ENCODE measurements at regions not wholly inside any gene's neighbourhood (a gene's known extent, or its start where the extent isn't known, plus 50 kb on each side); places are given as distances from the start of the nearest gene placed in this dataset.

GRCh38 chrY:15162211-15162610 is 637.9 kb downstream of the NLGN4Y start:
- no peak for DNase-seq (ENCODE audit: low read depth in 2 of 2)

DNA sequence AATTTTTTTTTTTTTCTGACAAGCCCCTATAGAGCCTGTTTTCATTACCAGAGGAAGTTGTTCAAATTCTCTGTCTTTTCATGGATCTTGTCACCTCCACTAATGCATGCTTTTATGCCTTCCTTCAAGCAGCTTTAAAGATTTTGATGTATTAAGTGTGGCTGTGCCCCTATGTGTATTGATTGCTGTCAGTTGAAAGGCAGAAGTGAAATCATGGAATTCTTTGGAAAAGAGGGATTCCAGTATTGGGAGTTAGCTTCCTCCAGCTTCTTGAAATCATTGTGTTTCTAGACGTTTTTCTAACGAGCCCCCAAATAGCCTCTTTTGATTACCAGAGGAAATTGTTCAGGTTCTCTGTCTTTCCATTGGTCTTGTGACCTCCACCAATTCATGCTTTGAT is 655.6 kb downstream of the NLGN4Y start:
- no peak for DNase-seq (ENCODE audit: low read depth in 2 of 2)

DNA sequence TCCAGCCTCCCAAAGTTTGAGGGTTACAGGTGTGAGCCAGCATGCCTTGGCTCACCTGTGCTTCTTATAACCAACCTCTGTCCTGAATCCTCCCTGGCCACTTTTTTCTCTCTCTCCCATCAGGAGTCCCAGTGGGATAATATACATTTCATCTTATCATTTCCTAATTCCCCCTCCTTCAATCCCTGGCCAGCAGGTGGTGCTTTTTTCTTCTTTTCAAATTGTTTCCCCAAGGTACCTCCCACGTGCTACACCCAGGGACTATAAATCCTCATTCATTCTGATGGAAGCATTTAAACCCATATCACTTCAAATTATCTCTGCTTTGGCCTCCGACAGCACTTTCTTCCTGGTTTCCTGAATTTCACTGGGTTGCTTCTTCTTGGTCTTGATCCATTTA is 704.7 kb downstream of the NLGN4Y start:
- no peak for DNase-seq (ENCODE audit: low read depth in 2 of 2)

DNA sequence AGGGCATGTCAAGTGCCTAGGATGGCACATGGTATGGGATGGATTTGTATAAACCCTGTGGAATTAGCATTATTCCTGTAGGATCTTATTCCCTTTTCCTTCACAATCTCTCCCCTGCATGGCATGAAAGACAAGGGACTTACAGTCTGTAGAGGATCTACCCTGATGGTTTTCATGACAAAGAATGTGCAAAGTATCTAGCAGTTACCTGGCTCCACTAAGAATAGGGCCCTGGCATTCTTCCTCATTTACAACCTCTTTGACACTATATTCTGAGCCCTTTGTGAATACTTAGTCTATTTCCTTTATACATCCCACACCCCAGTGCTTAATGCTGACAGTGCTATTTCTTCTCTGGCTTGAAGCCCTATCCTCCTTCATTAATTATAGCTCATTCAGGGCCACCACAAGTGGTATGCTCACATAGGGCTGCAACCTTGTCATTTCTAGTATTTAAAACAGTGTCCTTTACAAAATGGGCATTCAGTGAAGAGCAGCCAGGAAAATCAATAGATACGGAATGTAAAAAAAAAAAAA is 715.3 kb downstream of the NLGN4Y start:
- DNase-seq (ENCODE audit: low read depth in 2 of 2) = no peak

DNA sequence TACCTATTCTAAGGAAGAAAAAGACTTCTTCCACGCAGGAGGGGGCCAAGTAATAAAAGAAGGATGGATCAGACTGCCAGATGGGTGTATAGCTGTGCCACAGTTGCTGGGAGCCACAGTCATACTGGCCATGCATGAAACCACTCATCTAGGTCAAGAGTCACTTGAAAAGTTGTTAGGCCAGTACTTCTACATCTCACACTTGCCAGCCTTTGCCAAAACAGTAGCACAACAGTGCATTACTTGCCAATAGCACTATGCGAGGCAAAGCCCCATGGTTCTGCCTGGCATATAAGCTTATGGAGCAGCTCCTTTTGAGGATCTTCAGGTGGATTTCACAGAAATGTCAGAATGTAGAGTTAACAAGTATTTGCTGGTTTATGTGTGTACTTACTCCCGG is 735.0 kb downstream of the NLGN4Y start:
- DNase-seq (ENCODE audit: low read depth in 2 of 2) = no peak

DNA sequence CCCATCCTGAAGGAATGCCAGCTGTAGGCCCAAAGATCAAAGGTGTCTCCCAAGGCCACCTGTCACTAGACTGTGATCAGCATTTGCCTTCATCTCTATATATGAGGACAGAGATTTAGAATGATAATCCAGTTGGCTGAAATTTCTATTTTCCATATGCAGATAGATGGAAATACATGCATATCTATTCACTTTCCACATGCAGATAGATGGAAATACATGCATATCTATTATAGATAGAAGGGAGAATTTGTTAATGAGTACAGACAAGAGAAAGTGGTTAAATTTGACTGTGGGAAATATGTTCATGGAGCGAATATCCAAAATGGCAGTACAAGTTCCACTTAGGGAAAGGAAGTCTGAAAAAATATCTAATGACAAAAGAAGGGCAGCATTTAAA is 762.2 kb downstream of the NLGN4Y start:
- no peak for DNase-seq (ENCODE audit: low read depth in 2 of 2)

DNA sequence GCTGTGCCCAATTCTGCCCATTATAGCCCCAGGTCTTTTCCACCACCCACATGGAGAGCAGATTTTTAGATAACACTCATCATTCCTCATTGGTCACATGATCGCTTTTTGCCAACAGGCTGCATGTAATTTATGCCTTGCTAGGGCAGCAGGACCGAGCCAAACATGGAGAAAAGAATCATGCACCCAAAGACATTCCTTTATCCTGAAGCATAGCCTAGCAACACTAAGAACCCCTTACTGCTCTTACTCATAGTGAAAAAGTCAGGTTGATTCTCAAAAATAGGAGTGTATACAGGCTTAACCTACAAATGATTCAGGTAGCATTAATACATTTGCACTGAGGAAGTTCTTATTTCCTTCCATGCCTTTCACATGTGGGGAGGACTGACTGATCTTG is 765.5 kb downstream of the NLGN4Y start:
- DNase-seq (ENCODE audit: low read depth in 2 of 2) = no peak

- no peak for DNase-seq (ENCODE audit: low read depth in 2 of 2)
These were observed 768.6 kb downstream of the NLGN4Y start for GRCh38 chrY:15292881-15293280.

- no peak for DNase-seq (ENCODE audit: low read depth in 2 of 2)
These were observed 777.5 kb downstream of the NLGN4Y start for GRCh38 chrY:15301879-15302278.

DNA sequence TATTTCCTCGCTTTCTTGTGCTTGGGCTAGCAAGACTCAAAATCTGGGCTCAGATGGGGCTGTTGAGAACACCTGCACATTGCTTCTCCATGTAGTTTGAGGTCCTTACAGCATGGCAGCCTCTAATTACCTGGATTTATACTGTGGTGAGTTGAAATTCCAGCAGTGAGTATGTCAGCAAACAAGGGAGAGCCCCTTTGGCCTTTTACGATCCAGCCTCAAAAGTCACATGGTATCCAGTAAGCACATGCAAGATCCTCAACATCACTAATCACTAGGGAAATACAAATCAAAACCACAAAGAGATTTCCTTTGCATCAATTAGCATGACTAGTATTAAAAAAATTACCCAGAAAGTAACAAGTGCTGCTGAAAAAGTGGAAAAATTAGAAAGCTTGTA is 787.8 kb downstream of the NLGN4Y start:
- no peak for DNase-seq (ENCODE audit: low read depth in 2 of 2)

DNA sequence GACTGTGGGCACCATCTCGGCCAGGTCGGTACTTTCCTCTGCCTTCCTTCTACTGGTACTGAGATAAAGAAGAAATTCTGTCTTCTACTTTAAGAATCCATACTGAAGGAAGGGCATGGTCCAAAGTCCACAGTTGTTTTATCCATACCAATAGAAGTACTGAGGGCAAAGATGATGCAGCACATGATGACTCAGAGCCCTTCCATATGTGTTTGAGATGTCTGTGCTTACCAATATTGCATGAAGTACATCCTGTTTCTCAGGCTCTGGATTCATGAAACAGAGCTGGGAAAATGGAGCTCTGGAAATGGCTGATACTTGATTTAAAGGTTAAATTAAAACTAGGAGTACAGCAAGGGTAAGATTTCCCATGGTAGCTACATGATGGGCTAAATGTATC is 799.9 kb downstream of the NLGN4Y start:
- DNase-seq (ENCODE audit: low read depth in 2 of 2) = no peak

GRCh38 chrY:15325201-15325600 is 800.9 kb downstream of the NLGN4Y start:
- peak; percentile 11 to 21 for DNase-seq (ENCODE audit: low read depth in 2 of 2)

GRCh38 chrY:15326673-15327072 is 802.3 kb downstream of the NLGN4Y start:
- no peak for DNase-seq (ENCODE audit: low read depth in 2 of 2)

DNA sequence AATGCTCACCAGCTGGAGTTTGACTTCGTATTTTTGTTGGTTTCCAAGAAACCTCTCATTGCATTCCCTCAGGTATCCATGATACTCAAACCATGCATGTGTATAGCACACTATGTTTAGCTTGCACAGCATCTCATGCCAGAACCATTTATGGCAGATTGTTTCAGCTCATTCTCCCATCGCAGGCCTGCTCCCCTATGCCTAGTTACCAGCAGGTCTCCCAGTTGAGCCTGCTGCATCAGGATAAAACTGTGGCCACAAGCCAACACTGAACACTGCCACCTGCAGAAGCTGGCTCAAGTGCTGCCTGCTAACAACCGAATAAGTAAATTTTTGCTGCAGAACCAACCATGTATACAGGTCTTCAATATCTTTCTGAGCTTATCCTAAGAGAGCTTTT is 804.5 kb downstream of the NLGN4Y start:
- no peak for DNase-seq (ENCODE audit: low read depth in 2 of 2)

GRCh38 chrY:15343522-15343921 is 819.2 kb downstream of the NLGN4Y start:
- no peak for DNase-seq (ENCODE audit: low read depth in 2 of 2)

GRCh38 chrY:15345471-15346155 is 821.3 kb downstream of the NLGN4Y start:
- no peak for DNase-seq (ENCODE audit: low read depth in 2 of 2)

- DNase-seq (ENCODE audit: low read depth in 2 of 2) = no peak
These were observed 825.0 kb downstream of the NLGN4Y start for GRCh38 chrY:15349351-15349750.

GRCh38 chrY:15355321-15355720 is 831.0 kb downstream of the NLGN4Y start:
- DNase-seq (ENCODE audit: low read depth in 2 of 2) = no peak

- no peak for DNase-seq (ENCODE audit: low read depth in 2 of 2)
These were observed 836.1 kb downstream of the NLGN4Y start for GRCh38 chrY:15360471-15360870.

DNA sequence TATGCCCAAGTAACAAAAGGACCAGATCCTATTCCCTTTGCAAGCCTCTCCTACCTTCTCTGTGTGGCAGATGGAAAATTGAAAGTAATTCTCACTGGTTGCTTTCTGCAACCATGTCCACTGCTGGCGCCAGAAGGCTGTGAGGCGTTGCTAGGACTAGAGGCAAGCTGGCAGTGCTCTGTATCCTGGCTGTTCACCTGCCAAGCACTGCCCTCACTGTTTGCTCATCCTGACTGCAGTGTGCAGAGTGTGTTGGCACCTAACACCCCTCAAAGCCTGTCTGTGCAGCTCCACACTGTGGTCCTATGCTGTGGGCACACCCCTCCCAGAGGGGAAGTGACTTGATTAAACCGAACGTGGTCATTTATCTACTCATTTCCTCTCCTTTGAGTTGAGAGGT is 840.7 kb downstream of the NLGN4Y start:
- no peak for DNase-seq (ENCODE audit: low read depth in 2 of 2)

DNA sequence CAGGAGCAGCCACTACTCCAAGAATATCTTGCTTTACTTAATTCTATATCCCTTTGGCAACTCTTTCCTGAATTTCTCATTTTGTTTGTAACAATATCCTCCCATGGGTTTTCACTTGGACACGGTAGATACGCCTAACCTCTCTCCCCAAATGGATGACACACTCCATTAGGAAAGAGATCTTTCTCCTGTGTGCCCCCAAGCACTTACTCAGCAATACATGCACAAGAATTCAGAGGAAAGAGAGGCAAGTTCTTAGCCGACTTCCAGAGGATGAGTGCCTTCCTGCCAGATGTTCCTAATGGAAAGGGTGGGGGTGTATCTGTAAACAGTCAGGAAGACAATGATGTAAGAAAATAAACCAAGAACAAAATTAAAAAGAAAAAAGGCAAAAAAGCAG is 844.5 kb downstream of the NLGN4Y start:
- DNase-seq (ENCODE audit: low read depth in 2 of 2) = no peak

DNA sequence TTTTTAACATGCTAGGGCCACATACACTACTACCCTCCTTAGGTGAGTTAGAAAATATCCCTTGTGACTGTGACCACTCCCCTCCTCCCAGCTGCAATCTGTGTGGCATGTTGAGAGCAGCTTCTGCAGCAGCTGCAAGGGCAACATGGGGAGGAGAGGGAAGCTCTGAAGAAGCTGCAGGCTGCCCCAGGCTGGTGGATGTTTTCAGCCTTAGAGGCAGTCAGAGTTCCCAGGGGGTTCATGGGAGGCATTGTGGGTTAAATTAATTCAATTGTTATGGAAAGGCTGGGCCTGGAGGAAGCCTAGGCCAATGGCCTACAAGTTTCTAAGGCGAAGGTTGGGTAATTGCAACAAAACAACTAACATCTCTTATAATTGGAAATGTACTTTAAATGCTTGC is 860.8 kb downstream of the NLGN4Y start:
- no peak for DNase-seq (ENCODE audit: low read depth in 2 of 2)

- no peak for DNase-seq (ENCODE audit: low read depth in 2 of 2)
These were observed 873.4 kb downstream of the NLGN4Y start for GRCh38 chrY:15397556-15398280.
